HCT116 (cell line): ENCODE measurements at regions not wholly inside any gene's neighbourhood (a gene's known extent, or its start where the extent isn't known, plus 50 kb on each side); places are given as distances from the start of the nearest gene placed in this dataset.

ENCODE experiments used
- ATAC-seq: fragments of 200-7000 bp; cut with Tn5 transposase; 2 replicates; pipeline ENCODE4 v1.9.1; 2020; ENCODE audit warnings: mild to moderate bottlenecking, moderate library complexity
- BruUV-seq: library from RNA; stranded (reverse); fragments of 400-500 nt; replicated peaks from 2 replicates; lab custom pipeline; 2021; lab: Mats Ljungman, UMichigan
- CTCF ChIA-PET: fragments of 300-600 bp; sonication (Branson Sonifier 250); formaldehyde crosslinking; loops from one replicate; lab custom pipeline; 2021; ENCODE audit warnings: antibody characterized with exemption; lab: Charles Lee
- POLR2A ChIA-PET: fragments of 300-600, 350-600 bp; sonication (Branson Sonifier 250); formaldehyde crosslinking; loops from one replicate; lab custom pipeline; 2021; ENCODE audit warnings: antibody characterized with exemption; lab: Charles Lee
- RAD21 ChIA-PET, 2 experiments: fragments of 300-600 bp; sonication (Branson Sonifier 250); formaldehyde crosslinking; loops; one replicate each; lab custom pipeline; 2023; ENCODE audit warnings: low total read pairs in 2 of 2; ENCODE audit not compliant: uncharacterized antibody in 2 of 2, unreplicated experiment in 2 of 2, low non-redundant PET in 1 of 2; lab: Charles Lee
- DNase-seq: peaks from one replicate; pipeline ENCODE4 v3.0.0-alpha.2; 2010; ENCODE audit warnings: low read depth, low spot score
- H2AFZ ChIP-seq: fragments of 200-600 bp; shearing (Covaris generic), sonication (generic); 2 replicates; pipeline ENCODE4 v1.6.1; 2017; ENCODE audit warnings: low read depth, mixed run types, mixed read lengths, antibody characterized with exemption, low read length; ENCODE audit not compliant: poor library complexity, severe bottlenecking
- H3K27ac ChIP-seq: 2 replicates; pipeline ENCODE4 v1.5.1; 2012; ENCODE audit warnings: low read depth, low read length
- H3K27me3 ChIP-seq: fragments of 200-600 bp; sonication (generic); 2 replicates; pipeline ENCODE4 v1.6.1; 2016; ENCODE audit warnings: mixed run types, low read length, mixed read lengths; ENCODE audit not compliant: insufficient read depth
- H3K36me3 ChIP-seq, 2 experiments: fragments of 200-500 bp in 1 of 2; fragments of 200-600 bp in 1 of 2; sonication (Bioruptor generic) in 1 of 2; sonication (generic) in 1 of 2; 2 replicates each; pipeline versions ENCODE4 v1.5.1 to v1.6.1; 2014 to 2016; ENCODE audit warnings: low read length in 2 of 2, inconsistent platforms in 1 of 2, mixed read lengths in 1 of 2, mixed run types in 1 of 2; ENCODE audit not compliant: insufficient read depth in 2 of 2, control insufficient read depth in 1 of 2
- H3K4me1 ChIP-seq, 2 experiments: fragments of 200-600 bp in 1 of 2; sonication (generic) in 1 of 2; 2 replicates each; pipeline versions ENCODE4 v1.5.1 to v1.6.1; 2012 to 2017; ENCODE audit warnings: low read length in 2 of 2, inconsistent platforms in 1 of 2, mild to moderate bottlenecking in 1 of 2, mixed read lengths in 1 of 2, mixed run types in 1 of 2, moderate library complexity in 1 of 2; ENCODE audit not compliant: insufficient read depth in 2 of 2, control insufficient read depth in 1 of 2
- H3K4me2 ChIP-seq: fragments of 200-600 bp; sonication (generic); 2 replicates; pipeline ENCODE4 v1.6.1; 2017; ENCODE audit warnings: mixed run types, low read length, mixed read lengths
- H3K4me3 ChIP-seq, 2 experiments: fragments of 200-600 bp in 1 of 2; sonication (generic) in 1 of 2; replicated peaks in 1 of 2; 2 replicates each; pipeline ENCODE4 v1.5.1; 2011 to 2016; ENCODE audit warnings: low read length in 2 of 2, control low read depth in 1 of 2, low read depth in 1 of 2, mild to moderate bottlenecking in 1 of 2, mixed read lengths in 1 of 2, mixed run types in 1 of 2
- H3K79me2 ChIP-seq: fragments of 200-600 bp; sonication (generic); 2 replicates; pipeline ENCODE4 v1.6.1; 2017; ENCODE audit warnings: mild to moderate bottlenecking, mixed run types, low read length, moderate library complexity, mixed read lengths; ENCODE audit not compliant: insufficient read depth
- H3K9ac ChIP-seq: fragments of 200-600 bp; sonication (generic); 2 replicates; pipeline ENCODE4 v1.6.1; 2016; ENCODE audit warnings: low read length, mixed read lengths
- H3K9me2 ChIP-seq: fragments of 200-600 bp; sonication (generic), shearing (Covaris generic); 2 replicates; pipeline ENCODE4 v1.6.1; 2017; ENCODE audit warnings: mixed run types, mild to moderate bottlenecking, moderate library complexity; ENCODE audit not compliant: insufficient read depth
- H3K9me3 ChIP-seq, 2 experiments: fragments of 200-500 bp in 1 of 2; fragments of 200-600 bp in 1 of 2; sonication (Bioruptor generic) in 1 of 2; sonication (generic) in 1 of 2; 2 replicates each; pipeline ENCODE4 v1.6.1; 2014 to 2017; ENCODE audit warnings: low read length in 2 of 2, mixed read lengths in 2 of 2, inconsistent platforms in 1 of 2, low read depth in 1 of 2, mild to moderate bottlenecking in 1 of 2, mixed run types in 1 of 2, moderate library complexity in 1 of 2; ENCODE audit not compliant: control insufficient read depth in 1 of 2, insufficient read depth in 1 of 2
- H4K20me1 ChIP-seq: fragments of 200-600 bp; sonication (generic), shearing (Covaris generic); 2 replicates; pipeline ENCODE4 v1.6.1; 2017; ENCODE audit warnings: mixed run types, mild to moderate bottlenecking, moderate library complexity; ENCODE audit not compliant: insufficient read depth
- CEBPB ChIP-seq: IDR thresholded peaks from 2 replicates; pipeline ENCODE4 v1.6.1; 2012; ENCODE audit warnings: low read depth
- ELF1 ChIP-seq: IDR thresholded peaks from 2 replicates; pipeline ENCODE4 v1.6.1; 2012; ENCODE audit warnings: low read depth, borderline replicate concordance
- EZH2phosphoT487 ChIP-seq: fragments of 200-600 bp; IDR thresholded peaks from 2 replicates; pipeline ENCODE4 v1.6.1; 2018; ENCODE audit warnings: antibody characterized with exemption, borderline replicate concordance
- JUND ChIP-seq: IDR thresholded peaks from 2 replicates; pipeline ENCODE4 v1.6.1; 2012
- POLR2A ChIP-seq: IDR thresholded peaks from 2 replicates; pipeline ENCODE4 v1.7.0; 2011; ENCODE audit warnings: borderline replicate concordance; ENCODE audit not compliant: insufficient read depth, insufficient read length; ENCODE audit errors: extremely low read depth
- POLR2AphosphoS5 ChIP-seq: IDR thresholded peaks from 2 replicates; pipeline ENCODE4 v1.6.1; 2011; ENCODE audit warnings: mild to moderate bottlenecking, low read depth, low read length, moderate library complexity
- RAD21 ChIP-seq: IDR thresholded peaks from 2 replicates; pipeline ENCODE4 v1.6.1; 2012; ENCODE audit warnings: low read depth, mild to moderate bottlenecking
- SIN3A ChIP-seq: IDR thresholded peaks from 2 replicates; pipeline ENCODE4 v1.6.1; 2012; ENCODE audit warnings: low read depth
- ZBTB33 ChIP-seq: IDR thresholded peaks from 2 replicates; pipeline ENCODE4 v1.6.1; 2011; ENCODE audit warnings: mild to moderate bottlenecking, low read length, moderate library complexity; ENCODE audit not compliant: insufficient replicate concordance; ENCODE audit errors: extremely low read depth
- ZNF274 ChIP-seq: fragments of 200-500 bp; sonication (Bioruptor generic); IDR thresholded peaks from 2 replicates; pipeline ENCODE4 v1.6.1; 2014; ENCODE audit warnings: mild to moderate bottlenecking, low read depth, low read length, inconsistent platforms
- intact Hi-C: fragments of 100-400 bp; cut with micrococcal nuclease; formaldehyde crosslinking; loops from 2 replicates; pipeline ENCODE4 v1.10.0; 2022

DNA sequence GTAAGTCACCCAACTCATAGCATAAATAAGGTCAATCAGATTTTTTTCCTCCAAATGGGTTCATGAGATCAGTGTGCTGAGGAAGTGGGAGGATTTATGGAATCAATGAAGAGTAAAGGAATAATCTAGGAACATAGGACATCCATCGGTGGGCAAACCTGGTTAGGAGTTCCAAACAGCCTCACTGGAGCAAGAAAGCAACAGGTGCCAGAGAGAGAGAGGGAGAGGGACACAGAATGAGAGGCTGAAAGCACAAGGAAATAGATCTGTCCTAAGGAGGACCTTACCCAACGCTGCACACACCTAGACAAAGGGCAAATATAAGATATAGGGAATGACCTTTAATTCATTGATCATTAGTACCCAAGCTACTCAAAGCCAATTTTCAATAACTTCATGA, 119.5 kb upstream of the ANKRD1 start (continued):
- TF ChIP-seq ZBTB33 (no peak), JUND (no peak), ELF1 (no peak), SIN3A (no peak), CEBPB (no peak)

DNA sequence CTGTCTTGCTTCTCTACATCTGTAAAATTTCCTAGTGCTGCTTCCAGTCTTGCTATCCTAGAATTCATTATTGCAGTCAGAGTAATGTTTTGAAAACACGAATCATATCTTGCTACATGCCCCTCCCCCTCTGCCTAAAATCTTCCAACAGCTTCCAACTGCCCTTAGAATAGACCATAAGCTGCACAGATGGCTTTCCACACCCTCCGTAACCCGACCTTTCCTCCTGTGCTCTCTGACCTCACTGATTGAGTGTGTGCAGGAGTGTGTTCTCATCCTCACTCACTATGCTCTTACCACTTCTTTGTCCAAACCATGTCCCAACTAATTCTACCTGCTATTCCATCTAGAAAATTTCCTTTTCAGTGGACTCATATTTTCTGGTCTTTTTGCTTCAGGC, 121.2 kb upstream of the ANKRD1 start:
- no TSS peak for BruUV-seq
- CTCF ChIA-PET = interaction anchor here (1.0 kb wide), 1 partner anchor 207 kb away, joined by 3 read pairs; no protein-coding TSS in a partner anchor
- DNase-seq = no peak
- Histone ChIP-seq H3K79me2 (no peaks in the 10 kb centered on the region), H3K4me1 (no peaks in the 10 kb centered on the region), H3K4me2 (no peak overlapping the region), H3K9ac (no peak overlapping the region), H2AFZ (no peak overlapping the region), H3K9me2 (no peaks in the 10 kb centered on the region), H3K9me3 (no peaks in the 10 kb centered on the region), H3K4me3 (no peak overlapping the region), H3K27ac (no peak overlapping the region), H3K27me3 (no peaks in the 10 kb centered on the region)
- intact Hi-C loops = loop anchor here (10.0 kb wide), 1 partner anchor 873 kb away; no protein-coding TSS in a partner anchor
- RAD21 ChIA-PET = no interaction called here
- POLR2A ChIA-PET = no interaction called here
- TF ChIP-seq EZH2phosphoT487 (no peak), ZNF274 (no peak), POLR2AphosphoS5 (no peak), POLR2A (no peak), RAD21 (no peak)
- TF ChIP-seq, all 23 proteins: peak for 0
- no peak for ATAC-seq
- H3K36me3 ChIP-seq = no peaks in the 10 kb centered on the region
- no peaks in the 10 kb centered on the region for H4K20me1 ChIP-seq
